ENCODE measurements at regions not wholly inside any gene's neighbourhood (a gene's known extent, or its start where the extent isn't known, plus 50 kb on each side); places are given as distances from the start of the nearest gene placed in this dataset.

- no peak for TF ChIP-seq CBX8 (IDR thresholded peaks at IDR 0.05; ENCODE audit: borderline replicate concordance, low read depth, low read length)
- no peak for TF ChIP-seq CHD7 (IDR thresholded peaks at IDR 0.05; ENCODE audit: insufficient replicate concordance, low read length)
- TF ChIP-seq ATF3 (IDR thresholded peaks at IDR 0.05; ENCODE audit: insufficient read depth, low read depth, low read length) = no peak
- no peak for TF ChIP-seq SP1 (IDR thresholded peaks at IDR 0.05; ENCODE audit: low read depth, low read length)
- TF ChIP-seq NANOG (IDR thresholded peaks at IDR 0.05; ENCODE audit: insufficient read depth, low read depth, low read length, poor library complexity, severe bottlenecking) = no peak
These were observed 65.7 kb upstream of the FZD8 start (continued) for GRCh38 chr10:35707642-35708425.
